SK-N-MC (cell line): ENCODE measurements at regions not wholly inside any gene's neighbourhood (a gene's known extent, or its start where the extent isn't known, plus 50 kb on each side); places are given as distances from the start of the nearest gene placed in this dataset.

Experiments used
- EZH2 ChIP-seq: fragments of 200-600 bp; sonication (generic); IDR thresholded peaks from one replicate; pipeline ENCODE4 v1.6.1; 2017; ENCODE audit warnings: antibody characterized with exemption
- POLR2AphosphoS5 ChIP-seq: IDR thresholded peaks from 2 replicates; pipeline ENCODE4 v1.6.1; 2012; ENCODE audit warnings: mild to moderate bottlenecking, low read depth, low read length, borderline replicate concordance

DNA sequence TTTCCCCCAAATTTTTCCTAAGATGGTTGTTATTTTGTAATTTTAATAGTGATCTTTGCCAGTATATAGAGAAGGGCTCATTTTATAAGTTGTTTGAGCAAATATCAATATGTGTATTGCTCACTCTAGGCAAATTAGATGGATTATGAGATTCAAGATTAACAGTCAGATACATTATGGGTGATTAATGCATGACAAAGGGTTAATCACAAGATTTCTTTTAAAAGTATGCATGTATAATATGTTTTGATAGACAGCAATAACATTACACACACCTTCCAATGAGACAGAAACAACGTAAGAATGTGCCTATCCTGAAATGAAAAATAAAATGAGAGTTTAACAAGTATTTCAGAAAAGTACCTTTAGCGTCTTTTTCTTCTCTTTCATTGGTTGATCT lies 547.6 kb upstream of the AGTR1 start:
- TF ChIP-seq EZH2 (no peak), POLR2AphosphoS5 (no peak)
